Activated T-cell treated with anti-CD3 and anti-CD28 coated beads, Interleukin-2, amount 50 U/mL, for 72 hours (primary cell): ENCODE measurements at regions not wholly inside any gene's neighbourhood (a gene's known extent, or its start where the extent isn't known, plus 50 kb on each side); places are given as distances from the start of the nearest gene placed in this dataset.

Experiments used
- ATAC-seq, 2 donors: fragments of 150-1000 bp; cut with Tn5 transposase; replicated peaks in 1 of 2; 2 replicates each; pipeline ENCODE4 v1.10.0; 2021; ENCODE audit warnings: moderate library complexity in 2 of 2, mild to moderate bottlenecking in 1 of 2
- DNase-seq, 2 donors: peaks; one replicate each; pipeline ENCODE4 v3.0.0; 2021 to 2022; ENCODE audit warnings: mixed read lengths in 1 of 2
- H3K27ac Mint-ChIP-seq: one replicate; pipeline ENCODE4 v1.8.0; 2022; ENCODE audit warnings: mild to moderate bottlenecking, moderate library complexity, mixed read lengths
- H3K27me3 Mint-ChIP-seq: one replicate; pipeline ENCODE4 v1.8.0; 2022; ENCODE audit warnings: low read depth, mixed read lengths
- H3K36me3 Mint-ChIP-seq, 2 donors: one replicate each; pipeline ENCODE4 v1.8.0; 2022; ENCODE audit warnings: mixed read lengths in 2 of 2, mild to moderate bottlenecking in 1 of 2; ENCODE audit not compliant: insufficient read depth in 2 of 2
- H3K4me1 Mint-ChIP-seq: one replicate; pipeline ENCODE4 v1.8.0; 2022; ENCODE audit warnings: low read depth, mixed read lengths
- H3K4me3 Mint-ChIP-seq, 2 donors: one replicate each; pipeline ENCODE4 v1.8.0; 2022; ENCODE audit warnings: mild to moderate bottlenecking in 2 of 2, mixed read lengths in 2 of 2, moderate library complexity in 2 of 2
- H3K9me3 Mint-ChIP-seq, 2 donors: one replicate each; pipeline ENCODE4 v1.8.0; 2022; ENCODE audit warnings: mixed read lengths in 2 of 2

DNA sequence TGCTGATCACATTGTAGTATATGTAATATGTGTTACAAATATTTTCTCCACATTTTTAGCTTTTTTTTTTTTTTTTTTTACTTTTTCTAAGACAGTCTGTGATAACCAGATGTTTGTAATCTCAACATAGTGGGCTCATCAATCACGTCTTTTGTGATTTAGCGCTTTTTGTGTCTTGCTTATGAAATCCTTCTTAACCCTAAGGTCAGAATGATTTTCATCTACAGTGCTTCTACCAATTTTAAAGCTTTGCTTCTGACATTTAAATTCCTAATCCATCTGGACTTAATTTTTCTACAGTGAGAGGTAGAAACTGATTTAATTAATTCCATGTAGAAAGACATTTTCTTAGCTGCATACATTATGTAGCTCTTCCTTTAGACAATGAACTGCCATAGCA, 626.4 kb downstream of the TNS3 start:
- Mint-ChIP-seq H3K36me3 (no peaks in the 10 kb centered on the region), H3K27me3 (no peaks in the 10 kb centered on the region), H3K27ac (no peak overlapping the region), H3K4me1 (no peaks in the 10 kb centered on the region), H3K4me3 (no peak overlapping the region), H3K9me3 (peaks cover 5 to 6% of the 10 kb centered on the region in 2 donors)
- ATAC-seq (no peak), DNase-seq (no peak)

GRCh38 chr7:46954181-46954580, 627.7 kb downstream of the TNS3 start:
- Mint-ChIP-seq H3K4me3 (no peak overlapping the region), H3K4me1 (no peaks in the 10 kb centered on the region), H3K9me3 (peaks cover 4 to 7% of the 10 kb centered on the region in 2 donors), H3K36me3 (no peaks in the 10 kb centered on the region), H3K27ac (no peak overlapping the region), H3K27me3 (no peaks in the 10 kb centered on the region)
- ATAC-seq (no peak), DNase-seq (no peak)

DNA sequence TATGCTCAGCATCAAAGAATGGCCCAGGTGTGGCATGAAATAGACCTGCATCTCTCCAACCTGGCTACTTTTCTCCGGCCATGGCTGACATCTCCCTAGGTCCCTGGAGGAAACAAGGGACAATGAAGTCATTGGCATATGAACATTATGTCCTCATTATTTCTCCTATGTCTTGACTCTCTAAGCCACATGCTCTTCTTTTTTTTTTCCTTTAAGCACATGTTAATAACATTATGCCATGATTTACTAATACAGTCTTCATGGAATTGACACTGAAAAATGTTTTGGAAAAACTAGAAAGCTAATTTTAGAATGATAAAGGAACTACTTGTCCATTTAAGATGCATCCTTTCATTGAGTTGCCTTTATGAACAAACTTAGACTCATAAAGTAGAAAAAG, 628.9 kb downstream of the TNS3 start:
- Mint-ChIP-seq H3K36me3 (no peaks in the 10 kb centered on the region), H3K4me3 (no peak overlapping the region), H3K27ac (no peak overlapping the region), H3K27me3 (no peaks in the 10 kb centered on the region), H3K4me1 (no peaks in the 10 kb centered on the region), H3K9me3 (peaks cover 3 to 6% of the 10 kb centered on the region in 2 donors)
- ATAC-seq (no peak), DNase-seq (no peak)

DNA sequence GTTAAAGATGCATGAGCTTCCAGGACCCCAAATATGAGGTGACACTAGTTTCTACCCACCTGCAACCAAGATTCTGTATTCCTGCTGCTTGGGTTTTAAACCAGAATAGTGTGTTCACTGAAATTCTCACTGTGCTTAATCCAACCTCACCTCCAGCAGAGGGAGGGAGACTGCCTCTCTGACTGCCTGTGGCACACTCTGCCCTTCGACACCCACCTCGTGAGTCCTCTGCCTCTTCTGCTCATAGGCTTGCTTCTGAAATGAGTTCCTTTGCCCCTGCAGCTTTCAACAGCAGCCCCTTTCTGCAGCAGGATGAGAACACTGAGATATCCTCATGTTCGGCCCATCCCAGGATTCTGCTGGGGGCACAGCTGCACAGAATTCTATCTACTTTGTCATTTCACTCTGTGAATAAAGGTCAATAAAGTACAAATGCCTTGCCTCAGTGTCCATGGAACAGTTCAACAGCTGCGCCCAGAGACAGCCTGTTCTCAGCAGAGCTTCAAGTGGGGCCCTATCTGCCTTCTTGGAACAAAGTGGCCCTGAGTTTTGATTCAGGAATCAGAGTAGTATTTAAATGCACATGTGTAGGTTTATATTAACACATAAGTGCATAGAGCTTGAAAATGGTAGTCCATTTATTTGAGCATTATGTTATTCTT, 632.5 kb downstream of the TNS3 start:
- no peak overlapping the region for H3K4me3 Mint-ChIP-seq
- H3K27ac Mint-ChIP-seq, result no peak overlapping the region
- H3K9me3 Mint-ChIP-seq, result peaks cover 5 to 6% of the 10 kb centered on the region in 2 donors
- DNase-seq (no peak), ATAC-seq (no peak)
- peaks cover 0 to 2% of the 10 kb centered on the region in 2 donors for H3K36me3 Mint-ChIP-seq
- H3K4me1 Mint-ChIP-seq, result no peaks in the 10 kb centered on the region
- H3K27me3 Mint-ChIP-seq, result no peaks in the 10 kb centered on the region

DNA sequence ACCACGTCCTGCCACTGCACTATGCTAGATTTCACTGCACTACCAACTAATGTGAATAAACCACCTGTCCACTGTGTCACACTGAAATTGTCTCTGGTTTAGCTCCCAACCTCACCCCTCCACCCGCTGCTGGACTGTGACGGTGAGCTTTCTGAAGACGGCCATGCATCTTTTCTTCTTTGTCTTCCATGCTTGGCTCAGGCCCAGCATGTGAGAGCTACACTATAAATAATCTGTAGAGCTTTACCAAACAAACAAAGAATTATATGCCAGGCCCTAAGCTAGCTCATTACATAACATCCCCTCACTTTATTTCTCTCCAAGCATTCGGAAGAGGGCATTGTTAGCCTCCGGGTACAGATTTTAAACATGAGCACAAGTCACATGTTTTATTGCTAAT, 633.2 kb downstream of the TNS3 start:
- no peak overlapping the region for H3K4me3 Mint-ChIP-seq
- ATAC-seq (no peak), DNase-seq (no peak)
- H3K27me3 Mint-ChIP-seq, result no peaks in the 10 kb centered on the region
- peaks cover 5 to 6% of the 10 kb centered on the region in 2 donors for H3K9me3 Mint-ChIP-seq
- peaks cover 0 to 2% of the 10 kb centered on the region in 2 donors for H3K36me3 Mint-ChIP-seq
- no peaks in the 10 kb centered on the region for H3K4me1 Mint-ChIP-seq
- H3K27ac Mint-ChIP-seq, result no peak overlapping the region

DNA sequence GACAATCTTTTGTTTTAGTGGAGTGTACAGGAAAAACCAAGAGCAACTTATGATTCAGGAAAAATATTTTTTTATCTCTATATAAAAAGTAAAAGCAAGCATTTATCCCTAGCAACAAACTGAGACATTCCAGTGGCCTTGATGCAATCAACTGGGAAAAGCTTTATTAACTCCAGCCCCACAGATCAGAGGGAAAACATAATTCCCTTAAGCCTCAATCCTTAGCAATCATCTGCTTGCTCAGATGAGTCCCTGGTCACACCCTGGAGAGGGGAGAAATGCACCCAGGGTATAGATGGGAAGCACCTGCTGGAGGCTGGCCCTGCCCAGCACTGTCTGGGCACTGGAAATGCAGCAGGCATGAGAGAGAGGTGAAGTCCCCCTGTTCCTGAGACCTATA, 636.6 kb downstream of the TNS3 start:
- no peak for ATAC-seq
- DNase-seq, result no peak
- peaks cover 0 to 2% of the 10 kb centered on the region in 2 donors for H3K36me3 Mint-ChIP-seq
- H3K27me3 Mint-ChIP-seq, result no peaks in the 10 kb centered on the region
- H3K4me1 Mint-ChIP-seq, result no peaks in the 10 kb centered on the region
- H3K9me3 Mint-ChIP-seq, result peaks cover 3% of the 10 kb centered on the region in 2 donors
- H3K4me3 Mint-ChIP-seq, result no peak overlapping the region
- H3K27ac Mint-ChIP-seq, result no peak overlapping the region

DNA sequence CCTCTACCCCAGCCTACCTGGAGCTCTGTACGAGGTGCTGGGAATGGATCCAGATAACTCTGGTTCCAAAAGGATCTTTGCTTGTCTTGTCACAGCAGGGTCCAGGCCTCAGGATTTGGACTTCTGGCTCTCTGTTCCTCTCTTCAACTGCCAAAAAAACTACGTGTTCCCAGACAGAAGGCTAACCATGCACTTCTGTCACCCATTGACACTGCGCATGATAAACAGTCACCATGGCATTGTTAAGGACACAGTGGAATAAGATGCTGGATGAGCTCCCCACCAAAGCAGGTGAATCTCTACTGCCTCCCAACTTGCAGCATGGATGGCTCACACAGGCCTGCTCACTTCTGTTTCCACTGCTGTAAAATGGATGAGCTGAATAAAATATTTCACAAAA, 637.9 kb downstream of the TNS3 start:
- H3K36me3 Mint-ChIP-seq, result peaks cover 0 to 2% of the 10 kb centered on the region in 2 donors
- peaks cover 0 to 2% of the 10 kb centered on the region in 2 donors for H3K9me3 Mint-ChIP-seq
- H3K4me1 Mint-ChIP-seq, result no peaks in the 10 kb centered on the region
- no peak for ATAC-seq
- H3K27ac Mint-ChIP-seq, result no peak overlapping the region
- no peaks in the 10 kb centered on the region for H3K27me3 Mint-ChIP-seq
- DNase-seq, result no peak
- H3K4me3 Mint-ChIP-seq, result no peak overlapping the region

DNA sequence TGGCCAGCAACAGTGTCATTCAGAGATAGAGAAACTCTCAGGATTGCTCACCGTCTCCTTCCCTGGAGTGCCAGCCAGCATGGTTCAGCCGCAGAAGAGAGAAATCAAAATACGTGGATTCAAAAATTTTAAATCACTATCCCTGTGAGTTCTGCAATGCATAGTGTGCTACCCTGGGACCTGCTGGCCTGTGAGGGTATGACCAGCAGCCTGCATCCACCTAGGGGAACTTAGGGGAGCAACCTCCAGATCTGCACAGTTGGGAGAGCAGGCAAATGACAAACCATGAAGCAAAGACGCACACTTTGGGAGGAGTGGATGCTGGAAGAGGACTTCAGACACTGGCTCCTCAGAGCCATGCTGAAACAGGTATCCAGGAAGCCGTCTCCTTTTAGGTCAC, 639.3 kb downstream of the TNS3 start:
- DNase-seq (no peak), ATAC-seq (no peak)
- no peak overlapping the region for H3K4me3 Mint-ChIP-seq
- peaks cover 0 to 2% of the 10 kb centered on the region in 2 donors for H3K9me3 Mint-ChIP-seq
- H3K27ac Mint-ChIP-seq, result no peak overlapping the region
- no peaks in the 10 kb centered on the region for H3K4me1 Mint-ChIP-seq
- peaks cover 0 to 2% of the 10 kb centered on the region in 2 donors for H3K36me3 Mint-ChIP-seq
- H3K27me3 Mint-ChIP-seq, result no peaks in the 10 kb centered on the region

DNA sequence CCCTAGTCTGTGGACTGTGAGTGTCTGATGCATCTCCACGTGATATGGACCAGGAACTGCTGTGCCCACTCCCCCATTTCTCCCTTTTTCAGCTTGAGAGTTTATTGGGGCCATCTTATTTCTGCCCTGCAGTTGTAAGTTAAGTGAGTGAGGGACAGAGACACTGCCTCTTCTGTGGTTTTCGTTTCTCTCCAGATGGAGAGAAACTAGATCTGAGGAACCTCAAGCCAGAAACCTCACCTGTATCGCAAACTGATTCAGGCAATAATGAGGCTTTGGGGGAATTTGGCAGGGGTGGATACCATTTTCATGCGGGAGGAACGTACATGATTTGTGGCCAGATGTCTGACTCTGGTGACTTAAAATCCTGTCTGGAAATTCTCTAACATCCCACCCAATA, 641.7 kb downstream of the TNS3 start:
- H3K27me3 Mint-ChIP-seq, result no peaks in the 10 kb centered on the region
- H3K4me1 Mint-ChIP-seq, result no peaks in the 10 kb centered on the region
- H3K4me3 Mint-ChIP-seq, result no peak overlapping the region
- no peaks in the 10 kb centered on the region for H3K36me3 Mint-ChIP-seq
- peaks cover 0 to 1% of the 10 kb centered on the region in 2 donors for H3K9me3 Mint-ChIP-seq
- no peak overlapping the region for H3K27ac Mint-ChIP-seq
- ATAC-seq, result no peak
- no peak for DNase-seq

DNA sequence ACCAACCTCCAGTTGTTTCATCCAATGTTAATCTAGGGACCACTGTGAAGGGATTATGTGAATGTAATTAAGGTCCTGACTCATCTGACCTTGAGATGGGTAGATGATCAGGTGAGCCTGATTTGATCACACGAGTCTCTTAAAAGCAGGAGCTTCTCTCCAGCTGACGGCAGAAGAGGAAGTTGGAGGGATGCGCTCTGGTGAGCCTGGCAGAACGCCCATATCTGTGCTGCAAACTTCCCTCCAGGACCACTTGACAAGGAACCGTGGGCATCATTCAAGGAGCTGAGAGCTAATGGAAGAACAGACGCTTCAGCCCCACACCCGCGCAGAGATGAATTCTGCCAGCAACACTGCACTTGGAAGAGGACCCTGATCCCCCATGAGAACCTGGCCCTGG, 642.4 kb downstream of the TNS3 start:
- ATAC-seq (no peak), DNase-seq (no peak)
- Mint-ChIP-seq H3K27ac (no peak overlapping the region), H3K27me3 (no peaks in the 10 kb centered on the region), H3K4me3 (no peak overlapping the region), H3K36me3 (no peaks in the 10 kb centered on the region), H3K9me3 (peaks cover 0 to 2% of the 10 kb centered on the region in 2 donors), H3K4me1 (no peaks in the 10 kb centered on the region)

DNA sequence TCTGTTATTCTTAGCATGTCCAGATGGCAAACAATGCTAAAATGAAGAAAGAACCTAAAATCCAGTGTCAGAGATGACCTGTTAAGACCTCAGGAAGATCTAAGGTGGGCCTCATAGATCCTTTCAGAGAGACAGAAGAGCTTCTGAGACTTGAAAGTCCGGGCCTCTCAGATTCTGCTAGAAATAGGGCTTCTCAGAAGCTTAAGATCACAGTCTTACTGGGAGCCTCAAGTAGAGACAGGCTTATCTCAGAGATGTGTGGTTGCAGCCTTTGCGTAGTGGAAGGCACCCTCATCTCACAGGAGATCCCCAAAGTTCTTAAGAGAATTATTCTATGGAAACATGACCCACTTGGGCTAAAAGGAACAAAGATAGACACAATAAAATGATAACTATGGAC, 642.8 kb downstream of the TNS3 start:
- ATAC-seq, result no peak
- Mint-ChIP-seq H3K4me1 (no peaks in the 10 kb centered on the region), H3K4me3 (no peak overlapping the region), H3K27ac (no peak overlapping the region), H3K36me3 (no peaks in the 10 kb centered on the region), H3K9me3 (peaks cover 2 to 3% of the 10 kb centered on the region in 2 donors), H3K27me3 (no peaks in the 10 kb centered on the region)
- DNase-seq, result no peak

DNA sequence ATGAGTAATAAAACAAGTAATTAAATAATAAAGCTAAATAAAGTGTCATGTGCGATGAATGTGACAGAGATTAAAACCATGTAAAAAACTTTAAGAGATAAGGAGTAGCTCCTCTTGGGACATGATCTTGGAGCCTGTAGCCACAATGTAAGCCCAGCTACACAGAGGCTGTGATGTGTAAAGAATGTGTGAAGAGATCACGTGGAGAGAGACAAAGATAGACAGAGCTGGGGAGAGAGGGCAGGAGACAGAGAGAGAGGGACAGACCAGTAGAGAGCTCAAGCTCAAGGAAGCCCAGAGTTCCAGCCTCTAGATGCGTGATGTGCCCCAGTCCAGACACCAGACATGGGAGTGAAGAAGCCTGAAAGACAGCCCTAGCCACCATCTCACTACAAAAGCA, 644.1 kb downstream of the TNS3 start:
- Mint-ChIP-seq H3K27ac (no peak overlapping the region), H3K4me1 (no peaks in the 10 kb centered on the region), H3K27me3 (no peaks in the 10 kb centered on the region), H3K36me3 (no peaks in the 10 kb centered on the region), H3K4me3 (no peak overlapping the region), H3K9me3 (peaks cover 2 to 3% of the 10 kb centered on the region in 2 donors)
- DNase-seq (no peak), ATAC-seq (no peak)

DNA sequence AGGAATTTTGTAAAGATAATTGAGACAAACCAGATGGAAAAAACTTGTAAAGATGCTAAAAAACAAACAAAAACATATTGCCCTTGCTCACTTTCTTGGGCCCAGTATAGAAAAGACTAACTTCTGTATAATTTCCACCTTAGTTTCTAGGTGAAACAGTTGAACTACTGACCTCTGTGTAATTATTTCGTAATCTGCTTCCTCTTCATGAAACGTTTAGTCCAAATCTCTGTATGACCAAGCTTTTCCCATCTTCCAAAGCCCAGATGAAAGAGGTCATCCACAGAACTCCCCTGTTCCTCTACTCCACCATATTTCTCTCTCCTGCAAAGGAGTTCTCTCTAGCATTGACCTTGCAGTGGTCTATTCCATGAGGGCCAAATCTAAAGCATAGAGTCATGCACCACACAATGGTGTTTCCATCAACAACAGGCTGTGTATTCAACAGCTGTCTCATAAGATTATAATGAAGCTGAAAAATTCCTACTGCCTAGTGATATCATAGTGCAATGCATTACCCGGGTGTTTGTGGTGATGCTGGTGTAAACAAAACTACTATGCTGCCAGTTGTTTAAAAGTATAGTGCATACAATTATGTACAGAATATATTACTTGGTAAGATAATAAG, 647.6 kb downstream of the TNS3 start:
- Mint-ChIP-seq H3K27ac (no peak overlapping the region), H3K9me3 (peaks cover 2 to 7% of the 10 kb centered on the region in 2 donors), H3K4me3 (no peak overlapping the region), H3K4me1 (no peaks in the 10 kb centered on the region), H3K36me3 (no peaks in the 10 kb centered on the region), H3K27me3 (no peaks in the 10 kb centered on the region)
- ATAC-seq, result no peak
- no peak for DNase-seq

DNA sequence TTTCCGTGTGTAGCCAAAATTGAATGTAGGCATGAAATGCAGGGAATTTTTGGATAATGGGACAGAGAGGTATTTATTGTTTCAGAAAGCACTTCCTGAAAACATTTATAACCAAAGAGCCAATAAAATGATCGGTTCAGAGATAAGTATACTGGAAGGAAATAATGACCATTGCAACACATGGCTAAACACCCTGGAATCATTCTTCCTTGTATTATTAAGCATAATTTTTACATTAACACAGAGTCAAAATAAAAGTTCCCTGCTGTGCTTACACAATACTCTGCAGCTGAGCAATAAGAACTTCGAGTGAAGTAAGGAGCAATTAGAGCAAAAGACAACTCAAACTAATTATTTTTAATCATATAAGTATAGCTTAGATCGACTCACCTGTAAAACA, 648.3 kb downstream of the TNS3 start:
- ATAC-seq (no peak), DNase-seq (no peak)
- Mint-ChIP-seq H3K27ac (no peak overlapping the region), H3K4me1 (no peaks in the 10 kb centered on the region), H3K4me3 (no peak overlapping the region), H3K27me3 (no peaks in the 10 kb centered on the region), H3K36me3 (no peaks in the 10 kb centered on the region), H3K9me3 (peaks cover 2 to 7% of the 10 kb centered on the region in 2 donors)
